Loucy (cell line): ENCODE measurements at regions not wholly inside any gene's neighbourhood (a gene's known extent, or its start where the extent isn't known, plus 50 kb on each side); places are given as distances from the start of the nearest gene placed in this dataset.

ENCODE experiments used
- CTCF ChIP-seq: fragments of 200-600 bp; sonication (generic); conservative IDR thresholded peaks from 2 replicates; pipeline ENCODE4 v1.5.1; 2014; ENCODE audit warnings: mild to moderate bottlenecking, antibody characterized with exemption, low read length
- EZH2phosphoT487 ChIP-seq: fragments of 200-600 bp; IDR thresholded peaks from 2 replicates; pipeline ENCODE4 v1.6.1; 2018; ENCODE audit warnings: antibody characterized with exemption, mild to moderate bottlenecking, moderate library complexity, borderline replicate concordance

GRCh38 chr3:3635109-3635508 is 164.1 kb upstream of the LRRN1 start:
- TF ChIP-seq CTCF (no peak), EZH2phosphoT487 (no peak)
